Fibroblast of lung (primary cell): ENCODE measurements at regions not wholly inside any gene's neighbourhood (a gene's known extent, or its start where the extent isn't known, plus 50 kb on each side); places are given as distances from the start of the nearest gene placed in this dataset.

Experiments used
- CTCF ChIP-seq, 2 donors: IDR thresholded peaks in 1 of 2; conservative IDR thresholded peaks in 1 of 2; 1 replicate in 1 of 2; 2 replicates in 1 of 2; pipeline ENCODE4 v1.5.1; 2011 to 2012; ENCODE audit warnings: low read length in 2 of 2, control low read depth in 1 of 2, inconsistent platforms in 1 of 2, low read depth in 1 of 2, mild to moderate bottlenecking in 1 of 2
- EZH2 ChIP-seq: IDR thresholded peaks from 2 replicates; pipeline ENCODE4 v1.5.1; 2012; ENCODE audit warnings: low read length, control low read depth, mild to moderate bottlenecking; ENCODE audit errors: missing control alignments

GRCh38 chr4:60657041-60657440 is 543.1 kb upstream of the ADGRL3 start:
- TF ChIP-seq CTCF (conservative IDR thresholded peaks at IDR 0.05 in 1 of 2, IDR thresholded peaks at IDR 0.05 in 1 of 2; ENCODE audit: low read depth in 1 of 2, low read length in 2 of 2) = no peak
- no peak for TF ChIP-seq EZH2
